ENCODE measurements at regions not wholly inside any gene's neighbourhood (a gene's known extent, or its start where the extent isn't known, plus 50 kb on each side); places are given as distances from the start of the nearest gene placed in this dataset.

- TF ChIP-seq CTCF (IDR thresholded peaks at IDR 0.05) (no peak), EZH2 (IDR thresholded peaks at IDR 0.05; ENCODE audit: borderline replicate concordance, insufficient read depth, low read depth, low read length, poor library complexity, severe bottlenecking) (no peak)
These were observed 197.3 kb upstream of the CCDC150 start for GRCh38 chr2:196442211-196442610.
